ENCODE measurements at regions not wholly inside any gene's neighbourhood (a gene's known extent, or its start where the extent isn't known, plus 50 kb on each side); places are given as distances from the start of the nearest gene placed in this dataset.
"Not testable (repeated sequence)": the region's sequence is repeated elsewhere in the genome, so short reads cannot be mapped to it uniquely, and the experiment has no call there.

DNA sequence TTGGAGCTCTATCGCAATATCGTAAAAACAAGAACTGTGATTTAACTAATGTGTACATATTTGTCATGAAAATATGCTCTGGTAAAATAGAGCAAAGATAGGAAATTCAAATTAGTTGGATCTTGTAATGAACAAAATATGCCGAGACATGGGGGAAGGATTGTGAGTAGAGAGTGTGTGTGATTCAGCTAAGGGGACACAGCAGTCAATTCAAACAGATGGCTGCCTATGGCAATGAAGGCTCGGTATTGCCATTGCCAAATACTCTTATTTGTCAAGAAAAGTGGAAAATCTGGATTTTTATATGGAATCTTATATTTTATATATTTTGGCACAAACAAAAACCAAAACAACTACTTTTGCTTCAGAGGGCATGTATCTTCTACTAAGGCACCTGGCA lies 227.3 kb upstream of the BCHE start:
- TF ChIP-seq POLR2AphosphoS5 (IDR thresholded peaks at IDR 0.05; ENCODE audit: low read depth, low read length) (no peak), TAF1 (IDR thresholded peaks at IDR 0.05; ENCODE audit: borderline replicate concordance, low read depth, low read length) (no peak), POLR2A (IDR thresholded peaks at IDR 0.05; ENCODE audit: low read depth, low read length) (no peak)
- DNase-seq (ENCODE audit: insufficient read length) (no peak), FAIRE-seq (no peak)

DNA sequence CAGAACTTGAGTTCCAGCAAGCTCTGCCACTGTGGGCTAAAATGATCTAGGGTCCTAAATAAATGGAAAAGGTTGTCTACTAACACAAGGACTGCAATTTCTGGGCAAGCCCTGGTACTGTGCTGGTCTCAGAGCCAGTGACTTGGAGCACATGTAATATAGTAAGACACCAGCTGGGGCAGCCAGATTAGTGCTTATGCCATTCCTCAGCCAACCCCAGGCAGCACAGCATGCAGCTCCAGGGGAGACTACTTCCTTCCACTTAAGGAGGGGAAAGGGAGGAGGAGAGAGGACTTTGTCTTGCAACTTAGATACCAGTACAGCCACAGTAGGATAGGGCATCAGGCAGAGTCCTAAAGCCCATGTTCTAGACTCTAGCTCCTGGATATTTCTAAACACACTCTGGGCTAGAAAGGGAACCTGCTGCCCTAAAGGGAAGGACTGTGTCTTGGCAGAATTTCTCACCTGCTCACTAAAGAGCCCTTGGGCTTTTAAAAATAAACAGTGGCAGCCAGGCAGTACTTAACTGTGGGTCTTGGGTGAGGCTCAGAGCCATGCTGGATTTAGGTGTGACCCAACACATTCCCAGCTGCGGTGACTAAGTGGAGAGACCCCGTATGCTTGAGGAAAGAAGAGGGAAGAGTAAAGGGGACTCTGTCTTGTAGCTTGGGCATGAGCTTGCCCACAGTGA lies 223.7 kb upstream of the BCHE start:
- DNase-seq (ENCODE audit: insufficient read length) = no peak
- TF ChIP-seq TAF1 (IDR thresholded peaks at IDR 0.05; ENCODE audit: borderline replicate concordance, low read depth, low read length) = no peak
- no peak for FAIRE-seq

DNA sequence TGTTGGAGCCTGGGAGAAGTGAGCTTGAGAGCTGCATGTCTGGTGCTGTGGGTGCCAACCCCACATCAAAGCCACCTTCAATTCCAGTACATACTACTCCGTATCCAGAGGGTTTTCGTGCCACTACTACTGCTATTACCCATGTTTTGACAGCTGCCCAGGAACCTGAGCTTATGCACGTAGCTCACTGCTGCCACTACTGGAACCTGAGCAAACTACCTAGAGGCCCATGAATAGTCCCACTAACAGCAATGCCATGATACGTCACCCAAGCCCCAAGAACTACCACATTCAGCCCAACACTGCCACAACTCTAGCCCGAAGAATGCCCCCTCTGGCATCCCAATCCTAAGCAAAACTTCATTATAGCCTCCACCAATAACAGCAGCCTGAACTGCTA lies 215.2 kb upstream of the BCHE start:
- DNase-seq (ENCODE audit: insufficient read length) (no peak), FAIRE-seq (no peak)

DNA sequence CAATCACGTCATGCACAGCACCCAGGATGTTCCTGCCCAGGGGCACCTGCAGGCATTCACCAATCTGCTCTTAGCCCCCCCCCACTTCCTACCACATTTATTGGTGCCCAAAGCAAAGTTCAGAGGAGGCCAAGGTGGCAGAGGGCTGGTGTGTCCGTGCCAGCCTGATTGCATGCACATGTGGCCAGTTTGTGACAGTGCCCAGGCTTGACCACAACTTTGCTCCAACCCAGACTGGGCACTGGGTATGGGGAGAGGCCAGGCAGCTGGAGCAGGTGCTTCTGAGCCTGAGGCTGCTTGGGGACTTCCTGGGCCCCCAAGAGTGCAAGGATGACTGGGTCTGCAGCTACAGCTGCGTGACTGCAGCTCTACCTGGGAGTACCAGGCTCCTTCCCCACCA lies 192.3 kb upstream of the BCHE start:
- FAIRE-seq = no peak
- TF ChIP-seq POLR2A (IDR thresholded peaks at IDR 0.05; ENCODE audit: low read depth, low read length) = no peak
- TF ChIP-seq POLR2AphosphoS5 (IDR thresholded peaks at IDR 0.05; ENCODE audit: low read depth, low read length) = no peak
- no peak for TF ChIP-seq TAF1 (IDR thresholded peaks at IDR 0.05; ENCODE audit: borderline replicate concordance, low read depth, low read length)
- DNase-seq (ENCODE audit: insufficient read length) = no peak

More for the DNA sequence above, 215.2 kb upstream of the BCHE start:
- no peak for TF ChIP-seq TAF1 (IDR thresholded peaks at IDR 0.05; ENCODE audit: borderline replicate concordance, low read depth, low read length)
- TF ChIP-seq POLR2AphosphoS5 (IDR thresholded peaks at IDR 0.05; ENCODE audit: low read depth, low read length) = no peak
- no peak for TF ChIP-seq POLR2A (IDR thresholded peaks at IDR 0.05; ENCODE audit: low read depth, low read length)

DNA sequence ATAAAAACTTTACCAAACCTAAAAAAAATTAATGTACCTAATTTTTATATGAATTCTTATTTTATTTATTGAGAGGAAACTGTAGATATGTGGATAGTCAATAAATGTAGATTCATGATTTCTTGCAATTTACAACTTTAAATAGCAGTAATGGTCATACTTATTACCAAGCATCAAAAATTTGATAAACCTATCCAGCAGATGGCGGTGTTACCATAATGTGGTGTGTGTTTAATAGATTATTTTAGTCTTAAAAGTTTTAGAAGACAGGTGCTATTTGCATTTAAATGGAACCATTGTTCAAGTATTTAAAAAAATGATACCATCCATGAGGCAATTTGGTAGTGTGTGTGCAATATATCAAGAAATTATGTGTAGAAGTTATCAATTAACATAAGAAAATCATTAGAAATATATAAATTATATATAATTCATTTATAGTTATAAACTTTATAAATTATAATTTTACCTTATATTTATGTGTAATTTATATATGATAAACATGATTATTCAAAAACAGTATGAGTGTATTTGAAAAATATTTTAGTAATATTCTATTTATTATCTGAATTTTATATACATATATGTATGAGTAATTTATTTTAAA lies 176.0 kb upstream of the BCHE start:
- FAIRE-seq (no peak), DNase-seq (ENCODE audit: insufficient read length) (no peak)
- TF ChIP-seq POLR2A (IDR thresholded peaks at IDR 0.05; ENCODE audit: low read depth, low read length) = no peak
- no peak for TF ChIP-seq POLR2AphosphoS5 (IDR thresholded peaks at IDR 0.05; ENCODE audit: low read depth, low read length)
- no peak for TF ChIP-seq TAF1 (IDR thresholded peaks at IDR 0.05; ENCODE audit: borderline replicate concordance, low read depth, low read length)

DNA sequence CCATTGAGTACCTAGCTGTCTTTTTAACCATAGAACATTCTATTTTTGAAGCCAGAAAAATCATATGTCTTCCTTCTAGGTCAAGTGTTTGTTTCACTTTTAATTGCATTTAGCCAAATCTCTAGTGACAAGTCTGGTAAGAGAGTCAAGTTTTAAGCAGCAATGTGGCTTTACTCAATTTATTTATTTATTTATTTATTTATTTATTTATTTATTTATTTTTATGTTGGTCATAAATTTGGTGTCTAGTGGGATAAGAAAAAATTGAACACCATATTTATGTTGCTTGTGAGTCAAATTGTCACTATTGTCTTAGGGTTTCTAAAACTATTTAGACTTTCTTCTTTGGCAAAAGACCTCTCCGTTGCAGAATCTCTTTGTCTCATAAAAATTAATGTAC lies 174.5 kb upstream of the BCHE start:
- FAIRE-seq = no peak
- DNase-seq (ENCODE audit: insufficient read length) = no peak
- TF ChIP-seq POLR2AphosphoS5 (IDR thresholded peaks at IDR 0.05; ENCODE audit: low read depth, low read length) (no peak), TAF1 (IDR thresholded peaks at IDR 0.05; ENCODE audit: borderline replicate concordance, low read depth, low read length) (no peak), POLR2A (IDR thresholded peaks at IDR 0.05; ENCODE audit: low read depth, low read length) (no peak)

DNA sequence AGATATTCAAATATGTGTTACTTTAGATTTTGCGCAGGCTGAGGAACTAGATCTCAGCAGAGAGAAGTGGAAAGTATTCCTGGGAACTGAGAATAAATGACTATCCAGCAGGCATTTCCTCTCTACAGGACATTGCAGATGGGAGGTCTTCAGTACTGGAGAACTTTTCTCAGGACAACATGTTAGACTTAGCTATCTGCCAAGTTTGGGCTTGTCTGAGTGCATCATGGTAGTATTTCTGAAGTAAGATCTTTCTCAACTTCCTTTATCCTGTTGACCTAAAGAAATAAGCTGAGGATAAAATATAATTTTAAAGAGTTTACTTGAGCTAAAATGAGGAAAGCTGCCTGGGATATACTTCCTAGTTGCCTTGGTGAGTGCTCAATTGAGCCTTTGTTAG lies 167.9 kb upstream of the BCHE start:
- TF ChIP-seq POLR2AphosphoS5 (IDR thresholded peaks at IDR 0.05; ENCODE audit: low read depth, low read length) = no peak
- no peak for DNase-seq (ENCODE audit: insufficient read length)
- no peak for FAIRE-seq

DNA sequence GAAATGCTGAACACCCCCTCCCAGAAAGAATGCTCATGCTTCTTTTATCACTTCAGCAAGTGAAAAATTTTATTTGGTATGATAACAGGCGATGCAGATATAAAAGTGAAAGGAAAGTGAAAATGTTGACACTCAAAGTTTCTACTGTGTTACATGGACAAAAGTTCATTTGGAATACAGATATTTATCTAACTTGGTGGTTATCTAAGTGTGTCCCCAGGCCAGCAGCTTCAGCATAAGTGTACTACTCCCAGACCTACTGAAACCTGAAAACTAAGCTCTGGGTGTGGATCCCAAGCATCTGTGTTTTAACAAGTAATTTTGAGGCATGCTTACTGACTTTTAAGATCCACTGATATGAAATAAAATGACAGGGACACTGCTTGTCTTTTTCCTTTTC lies 157.1 kb upstream of the BCHE start:
- FAIRE-seq (no peak), DNase-seq (ENCODE audit: insufficient read length) (no peak)
- TF ChIP-seq POLR2A (IDR thresholded peaks at IDR 0.05; ENCODE audit: low read depth, low read length) = no peak

DNA sequence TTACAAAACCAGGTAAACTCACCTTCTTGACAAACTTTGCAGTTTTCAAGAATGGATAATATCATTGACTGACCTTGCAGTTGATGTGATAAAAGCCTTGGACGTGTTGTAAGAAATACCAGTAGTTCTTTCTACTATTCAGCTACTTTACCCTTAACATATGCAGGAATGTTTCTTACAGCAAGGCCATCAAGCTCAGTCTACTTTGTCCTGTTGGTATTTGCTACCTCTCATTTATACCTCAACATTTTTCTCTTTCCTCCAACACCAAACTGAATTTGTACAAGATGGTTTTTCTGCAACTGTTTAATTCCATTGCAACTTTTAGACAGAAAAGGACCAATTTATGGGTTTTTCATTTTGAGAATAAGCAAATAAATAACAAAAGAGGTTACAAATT lies 147.4 kb upstream of the BCHE start:
- TF ChIP-seq POLR2AphosphoS5 (IDR thresholded peaks at IDR 0.05; ENCODE audit: low read depth, low read length) = no peak
- no peak for TF ChIP-seq POLR2A (IDR thresholded peaks at IDR 0.05; ENCODE audit: low read depth, low read length)
- no peak for TF ChIP-seq TAF1 (IDR thresholded peaks at IDR 0.05; ENCODE audit: borderline replicate concordance, low read depth, low read length)
- no peak for FAIRE-seq
- DNase-seq (ENCODE audit: insufficient read length) = no peak

DNA sequence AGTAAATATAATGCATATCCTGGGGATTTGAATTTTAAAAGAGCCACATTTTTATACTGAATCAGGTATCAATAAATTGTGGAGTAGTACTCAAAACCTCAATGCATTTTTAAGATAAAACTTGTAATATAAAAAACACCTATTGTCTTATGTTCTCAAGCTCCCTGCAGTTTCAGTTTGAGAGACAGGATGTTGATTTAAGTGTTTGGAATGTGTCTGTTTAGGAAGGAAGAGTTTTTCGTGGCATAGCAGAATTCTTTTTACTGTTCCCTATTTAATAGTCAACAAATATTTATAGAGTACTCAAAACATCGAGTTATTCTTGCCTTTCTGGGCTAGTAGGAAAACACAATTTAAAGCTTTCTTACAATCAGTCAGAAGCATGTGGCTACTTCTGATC lies 146.1 kb upstream of the BCHE start:
- no peak for FAIRE-seq

DNA sequence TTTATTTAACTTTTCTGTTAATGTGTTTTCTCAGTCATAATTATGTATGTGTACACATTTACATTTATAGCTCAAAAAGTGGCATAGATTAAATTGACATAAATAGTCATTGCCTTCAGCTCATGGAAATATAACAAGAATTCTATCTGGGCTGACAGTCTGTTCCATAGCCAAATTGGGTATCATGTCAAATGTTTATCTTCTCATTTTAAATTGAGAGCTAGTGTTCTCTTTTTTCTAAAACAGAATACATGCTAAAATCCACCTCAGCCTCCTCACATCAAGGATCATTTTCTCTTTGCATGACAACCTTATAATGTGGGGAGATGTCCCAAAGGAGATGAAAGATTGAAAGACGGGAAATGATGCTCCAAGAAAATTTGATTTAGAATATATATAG lies 144.1 kb upstream of the BCHE start:
- no peak for TF ChIP-seq POLR2AphosphoS5 (IDR thresholded peaks at IDR 0.05; ENCODE audit: low read depth, low read length)
- no peak for TF ChIP-seq POLR2A (IDR thresholded peaks at IDR 0.05; ENCODE audit: low read depth, low read length)
- no peak for TF ChIP-seq TAF1 (IDR thresholded peaks at IDR 0.05; ENCODE audit: borderline replicate concordance, low read depth, low read length)
- DNase-seq (ENCODE audit: insufficient read length) = no peak
- no peak for FAIRE-seq

More for the DNA sequence above, 146.1 kb upstream of the BCHE start:
- no peak for TF ChIP-seq POLR2A (IDR thresholded peaks at IDR 0.05; ENCODE audit: low read depth, low read length)
- TF ChIP-seq POLR2AphosphoS5 (IDR thresholded peaks at IDR 0.05; ENCODE audit: low read depth, low read length) = no peak
- no peak for TF ChIP-seq TAF1 (IDR thresholded peaks at IDR 0.05; ENCODE audit: borderline replicate concordance, low read depth, low read length)
- DNase-seq (ENCODE audit: insufficient read length) = no peak

DNA sequence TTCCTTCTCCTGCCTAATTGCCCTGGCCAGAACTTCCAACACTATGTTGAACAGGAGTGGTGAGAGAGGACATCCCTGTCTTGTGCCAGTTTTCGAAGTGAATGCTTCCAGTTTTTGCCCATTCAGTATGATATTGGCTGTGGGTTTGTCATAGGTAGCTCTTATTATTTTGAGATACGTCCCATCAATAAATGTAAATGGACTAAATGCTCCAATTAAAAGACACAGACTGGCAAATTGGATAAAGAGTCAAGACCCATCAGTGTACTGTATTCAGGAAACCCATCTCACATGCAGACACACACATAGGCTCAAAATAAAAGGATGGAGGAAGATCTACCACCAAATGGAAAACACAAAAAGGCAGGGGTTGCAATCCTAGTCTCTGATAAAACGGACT lies 123.6 kb upstream of the BCHE start:
- FAIRE-seq = not testable (repeated sequence)

DNA sequence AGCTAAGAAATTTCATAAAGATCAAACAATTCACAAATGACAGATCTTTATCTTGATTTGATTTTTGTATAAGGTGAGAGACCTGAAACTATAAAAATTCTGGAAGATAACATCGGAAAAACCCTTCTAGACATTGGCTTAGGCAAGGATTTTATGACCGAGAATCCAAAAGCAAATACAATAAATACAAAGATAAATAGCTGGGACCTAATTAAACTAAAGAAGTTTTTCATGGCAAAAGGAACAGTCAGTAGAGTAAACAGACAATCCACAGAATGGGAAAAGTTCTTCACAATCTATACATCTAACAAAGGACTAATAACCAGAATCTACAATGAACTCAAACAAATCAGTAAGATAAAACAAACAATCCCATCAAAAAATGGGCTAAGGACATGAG lies 116.9 kb upstream of the BCHE start:
- no peak for DNase-seq (ENCODE audit: insufficient read length)
- TF ChIP-seq TAF1 (IDR thresholded peaks at IDR 0.05; ENCODE audit: borderline replicate concordance, low read depth, low read length) (no peak), POLR2AphosphoS5 (IDR thresholded peaks at IDR 0.05; ENCODE audit: low read depth, low read length) (no peak), POLR2A (IDR thresholded peaks at IDR 0.05; ENCODE audit: low read depth, low read length) (no peak)
- no peak for FAIRE-seq

More for the DNA sequence above, 123.6 kb upstream of the BCHE start:
- not testable (repeated sequence) for DNase-seq (ENCODE audit: insufficient read length)

Data from GM12892 (cell line).